Gastroesophageal sphincter (tissue), 4 donors: ENCODE measurements at regions not wholly inside any gene's neighbourhood (a gene's known extent, or its start where the extent isn't known, plus 50 kb on each side); places are given as distances from the start of the nearest gene placed in this dataset.
A peak's percentile ranks its signal among the peaks of the same experiment; 100 is the strongest.

ENCODE experiments used
- ATAC-seq: fragments of 150-250 bp; one replicate; pipeline ENCODE4 v1.9.1; 2016; ENCODE audit warnings: mild to moderate bottlenecking, moderate library complexity
- H3K27ac ChIP-seq, 4 donors: fragments of 200-600 bp; sonication (generic) in 3 of 4; 1 replicate in 3 of 4; 2 replicates in 1 of 4; pipeline ENCODE4 v1.5.1; 2016 to 2019
- H3K27me3 ChIP-seq: fragments of 200-600 bp; sonication (generic); one replicate; pipeline ENCODE4 v1.5.1; 2019
- H3K36me3 ChIP-seq, 2 donors: fragments of 200-600 bp; sonication (generic); one replicate each; pipeline ENCODE4 v1.5.1; 2019; ENCODE audit warnings: control low read depth in 1 of 2
- H3K4me1 ChIP-seq, 3 donors: fragments of 200-600 bp; sonication (generic); 1 replicate in 2 of 3; 2 replicates in 1 of 3; pipeline ENCODE4 v1.5.1; 2016 to 2019; ENCODE audit warnings: control low read depth in 2 of 3
- H3K4me3 ChIP-seq, 2 donors: fragments of 200-600 bp; sonication (generic); one replicate each; pipeline ENCODE4 v1.5.1; 2019; ENCODE audit warnings: mild to moderate bottlenecking in 1 of 2, moderate library complexity in 1 of 2
- H3K9me3 ChIP-seq, 3 donors: fragments of 200-600 bp; sonication (generic); one replicate each; pipeline ENCODE4 v1.5.1; 2017 to 2019; ENCODE audit warnings: control low read depth in 2 of 3
- CTCF ChIP-seq, 4 experiments: fragments of 200-600 bp in 2 of 4; fragments of 450-650 bp in 2 of 4; sonication (generic) in 1 of 4; IDR thresholded peaks; one replicate each; pipeline ENCODE4 v1.5.1; 2017 to 2019; ENCODE audit warnings: antibody characterized with exemption in 4 of 4, mild to moderate bottlenecking in 2 of 4, moderate library complexity in 2 of 4
- EP300 ChIP-seq: sonication (generic); formaldehyde crosslinking; IDR thresholded peaks from one replicate; pipeline ENCODE4 v1.6.1; 2017; ENCODE audit warnings: antibody characterized with exemption, mild to moderate bottlenecking
- POLR2A ChIP-seq, 2 donors: fragments of 450-650 bp; IDR thresholded peaks; one replicate each; pipeline ENCODE4 v1.6.1; 2017; ENCODE audit warnings: antibody characterized with exemption in 2 of 2, mild to moderate bottlenecking in 2 of 2, moderate library complexity in 1 of 2
- POLR2AphosphoS5 ChIP-seq: sonication (generic); formaldehyde crosslinking; IDR thresholded peaks from one replicate; pipeline ENCODE4 v1.6.1; 2017; ENCODE audit warnings: antibody characterized with exemption
- WGBS, 2 donors: methylation state at CpG; one replicate each; pipeline ENCODE4 v1.1.5; 2018; ENCODE audit warnings: low coverage in 1 of 2; 5-methylcytosine and 5-hydroxymethylcytosine counted together

GRCh38 chr5:71771191-71771590 lies 52.1 kb downstream of the CARTPT start:
- H3K4me1 ChIP-seq, result no peaks in the 10 kb centered on the region
- H3K36me3 ChIP-seq, result no peaks in the 10 kb centered on the region
- no peaks in the 10 kb centered on the region for H3K27me3 ChIP-seq
- no peak overlapping the region for H3K27ac ChIP-seq
- H3K9me3 ChIP-seq, result no peaks in the 10 kb centered on the region
- no peak for TF ChIP-seq CTCF (IDR thresholded peaks at IDR 0.05)
- no peak for TF ChIP-seq POLR2AphosphoS5
- TF ChIP-seq EP300, result no peak
- TF ChIP-seq POLR2A (IDR thresholded peaks at IDR 0.05), result no peak
- no peak overlapping the region for H3K4me3 ChIP-seq
- no peak for ATAC-seq
- 73 to 95% methylated on average over 2 of the region's 2 CpGs for WGBS, 2 donors

GRCh38 chr5:71778678-71779276 lies 59.7 kb downstream of the CARTPT start:
- Histone ChIP-seq H3K9me3 (no peaks in the 10 kb centered on the region), H3K4me3 (no peak overlapping the region), H3K36me3 (no peaks in the 10 kb centered on the region), H3K27ac (no peak overlapping the region), H3K27me3 (no peaks in the 10 kb centered on the region), H3K4me1 (peaks cover 0 to 18% (median 5%) of the 10 kb centered on the region in 3 donors)
- no peak for ATAC-seq
- WGBS, 2 donors, result 44 to 58% methylated on average over 4 of the region's 4 CpGs
- TF ChIP-seq CTCF (IDR thresholded peaks at IDR 0.05), result peak; percentile 19 to 62 (median 48)
- no peak for TF ChIP-seq EP300

- no peaks in the 10 kb centered on the region for H3K9me3 ChIP-seq
- H3K36me3 ChIP-seq, result no peaks in the 10 kb centered on the region
- H3K4me1 ChIP-seq, result peaks cover 0 to 24% (median 6%) of the 10 kb centered on the region in 3 donors
- H3K27ac ChIP-seq, result no peak overlapping the region
- 86 to 92% methylated on average over 3 to 4 of the region's 6 CpGs for WGBS, 2 donors
- no peak overlapping the region for H3K4me3 ChIP-seq
- ATAC-seq, result no peak
- no peak for TF ChIP-seq EP300
- no peak for TF ChIP-seq POLR2A (IDR thresholded peaks at IDR 0.05)
- TF ChIP-seq CTCF (IDR thresholded peaks at IDR 0.05), result no peak
- TF ChIP-seq POLR2AphosphoS5, result no peak
- H3K27me3 ChIP-seq, result no peaks in the 10 kb centered on the region
These were observed 61.5 kb downstream of the CARTPT start for GRCh38 chr5:71780597-71780996.

- Histone ChIP-seq H3K4me1 (peaks cover 0 to 24% (median 6%) of the 10 kb centered on the region in 3 donors), H3K36me3 (no peaks in the 10 kb centered on the region), H3K9me3 (no peaks in the 10 kb centered on the region), H3K27ac (peak overlapping the region in 2 of 4 donors; percentile 71 to 78), H3K4me3 (peak overlapping the region in 1 of 2 donors; percentile 37), H3K27me3 (no peaks in the 10 kb centered on the region)
- TF ChIP-seq CTCF (IDR thresholded peaks at IDR 0.05) (no peak), POLR2A (IDR thresholded peaks at IDR 0.05) (no peak), EP300 (no peak), POLR2AphosphoS5 (no peak)
- ATAC-seq, result no peak
- 84% methylated on average over 3 of the region's 3 CpGs; no CpG with 5 or more reads in 1 of the 2 donors for WGBS, 2 donors
These were observed 63.3 kb downstream of the CARTPT start for GRCh38 chr5:71782393-71782770.
